ENCODE measurements at regions not wholly inside any gene's neighbourhood (a gene's known extent, or its start where the extent isn't known, plus 50 kb on each side); places are given as distances from the start of the nearest gene placed in this dataset.

- H3K36me3 ChIP-seq (ENCODE audit: control insufficient read depth in 1 of 2, insufficient read depth in 2 of 2, low read depth in 1 of 2, low read length in 2 of 2) = no peaks in the 10 kb centered on the region
- H2AK5ac ChIP-seq (ENCODE audit: low read length, severe bottlenecking) = no peak overlapping the region
- no peaks in the 10 kb centered on the region for H3K79me1 ChIP-seq (replicated peaks; ENCODE audit: low read length, poor library complexity, severe bottlenecking)
- WGBS = 75% methylated on average over 15 of the region's 15 CpGs
- no peak overlapping the region for H3K14ac ChIP-seq (ENCODE audit: low read length in 2 of 2)
- no peaks in the 10 kb centered on the region for H3K4me1 ChIP-seq (ENCODE audit: control insufficient read depth, insufficient read depth, low read depth, low read length)
- H3K27ac ChIP-seq (ENCODE audit: low read length, poor library complexity, severe bottlenecking) = no peak overlapping the region
- no peak overlapping the region for H2BK12ac ChIP-seq (ENCODE audit: low read length in 2 of 2)
- no peak overlapping the region for H3K23ac ChIP-seq (ENCODE audit: low read length in 2 of 2)
- H3K4me3 ChIP-seq (ENCODE audit: insufficient read depth in 1 of 2, low read depth in 1 of 2, low read length in 2 of 2) = no peak overlapping the region
- no peak overlapping the region for H2BK120ac ChIP-seq (ENCODE audit: low read depth, low read length)
- H3K9me3 ChIP-seq (ENCODE audit: control insufficient read depth, low read length) = no peaks in the 10 kb centered on the region
- DNase-seq = no peak
- H3K4ac ChIP-seq (ENCODE audit: low read depth in 1 of 2, low read length in 2 of 2) = no peak overlapping the region
- H2BK5ac ChIP-seq (ENCODE audit: low read depth, low read length, poor library complexity, severe bottlenecking) = no peak overlapping the region
- H4K8ac ChIP-seq (ENCODE audit: low read length) = no peak overlapping the region
- no peak overlapping the region for H3K4me2 ChIP-seq (ENCODE audit: low read length, poor library complexity, severe bottlenecking)
- H2BK15ac ChIP-seq (ENCODE audit: low read depth, poor library complexity, severe bottlenecking) = no peak overlapping the region
- no peak overlapping the region for H2AFZ ChIP-seq (ENCODE audit: low read depth, low read length)
- H3K9ac ChIP-seq (ENCODE audit: low read length) = no peak overlapping the region
- H3K18ac ChIP-seq (ENCODE audit: low read depth in 1 of 2, low read length in 2 of 2) = no peak overlapping the region
- H4K91ac ChIP-seq (ENCODE audit: low read length) = no peak overlapping the region
- H3K27me3 ChIP-seq (ENCODE audit: control insufficient read depth in 1 of 2, insufficient read depth in 1 of 2, low read length in 2 of 2) = no peaks in the 10 kb centered on the region
These were observed 583.6 kb downstream of the TCERG1L start for GRCh38 chr10:130727766-130728490.

DNA sequence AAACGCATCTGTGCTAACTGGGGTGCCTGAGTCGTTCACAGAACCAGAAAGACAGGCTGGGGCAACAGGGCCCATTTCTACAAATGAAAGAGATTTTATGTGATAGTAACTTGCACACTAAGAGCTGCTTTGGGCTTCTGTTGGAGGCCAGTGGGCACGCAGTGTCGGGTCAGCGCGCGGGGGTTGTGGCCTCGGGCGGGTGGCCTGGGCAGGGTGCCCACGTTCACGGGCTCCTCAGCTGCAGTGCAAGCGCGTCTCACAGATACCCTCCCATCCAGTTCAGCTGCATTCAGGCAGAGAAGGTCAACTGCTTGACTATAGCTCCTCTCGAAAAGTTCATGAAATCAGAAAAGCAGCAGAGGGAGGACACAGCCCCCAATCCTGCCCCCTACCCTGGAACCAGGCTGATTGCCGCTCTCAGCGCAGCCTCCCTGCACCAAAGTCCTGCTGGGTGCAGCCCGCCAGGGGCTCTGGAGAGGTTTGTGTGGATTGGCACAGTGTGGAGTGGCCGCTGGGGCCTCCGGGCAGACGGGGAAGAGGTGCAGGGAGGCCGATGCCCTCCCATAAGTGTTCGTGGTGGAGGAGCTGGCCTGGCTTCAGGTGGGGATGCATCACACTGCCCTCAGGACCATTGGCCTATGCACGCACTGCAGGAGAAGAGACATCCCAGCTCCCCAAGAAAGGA is 582.8 kb downstream of the TCERG1L start:
- no peaks in the 10 kb centered on the region for H3K79me1 ChIP-seq (replicated peaks; ENCODE audit: low read length, poor library complexity, severe bottlenecking)

DNA sequence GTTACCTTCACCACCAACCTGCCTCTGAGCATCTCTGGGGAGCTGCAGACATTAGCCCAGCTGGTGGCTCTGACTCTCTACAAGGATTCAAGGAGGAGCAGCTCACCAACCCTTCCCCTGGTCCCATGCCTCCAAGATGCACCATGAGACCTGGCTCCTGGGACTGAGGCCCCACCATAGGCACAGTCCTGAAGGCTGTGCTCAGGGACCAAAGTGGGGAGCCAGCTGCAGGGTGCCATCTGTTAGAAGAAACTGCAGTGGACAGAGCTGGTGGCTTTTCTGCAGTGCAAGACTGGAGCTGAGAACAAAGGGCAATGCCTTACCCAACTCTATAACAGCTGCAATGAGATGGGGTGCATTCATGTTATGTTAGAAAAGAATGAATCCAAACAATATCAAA is 581.6 kb downstream of the TCERG1L start:
- no peak overlapping the region for H2AFZ ChIP-seq (ENCODE audit: low read depth, low read length)

More for the DNA sequence above, 582.8 kb downstream of the TCERG1L start:
- WGBS = 86% methylated on average over 23 of the region's 23 CpGs
- Histone ChIP-seq H2BK15ac (ENCODE audit: low read depth, poor library complexity, severe bottlenecking) (no peak overlapping the region), H3K4me1 (ENCODE audit: control insufficient read depth, insufficient read depth, low read depth, low read length) (no peaks in the 10 kb centered on the region), H4K91ac (ENCODE audit: low read length) (no peak overlapping the region), H3K27me3 (ENCODE audit: control insufficient read depth in 1 of 2, insufficient read depth in 1 of 2, low read length in 2 of 2) (no peaks in the 10 kb centered on the region), H3K23ac (ENCODE audit: low read length in 2 of 2) (no peak overlapping the region), H3K9me3 (ENCODE audit: control insufficient read depth, low read length) (no peaks in the 10 kb centered on the region), H2BK5ac (ENCODE audit: low read depth, low read length, poor library complexity, severe bottlenecking) (no peak overlapping the region), H3K4me2 (ENCODE audit: low read length, poor library complexity, severe bottlenecking) (no peak overlapping the region), H3K14ac (ENCODE audit: low read length in 2 of 2) (no peak overlapping the region), H3K27ac (ENCODE audit: low read length, poor library complexity, severe bottlenecking) (no peak overlapping the region), H3K36me3 (ENCODE audit: control insufficient read depth in 1 of 2, insufficient read depth in 2 of 2, low read depth in 1 of 2, low read length in 2 of 2) (no peaks in the 10 kb centered on the region), H2AK5ac (ENCODE audit: low read length, severe bottlenecking) (no peak overlapping the region), H2BK120ac (ENCODE audit: low read depth, low read length) (no peak overlapping the region), H3K4ac (ENCODE audit: low read depth in 1 of 2, low read length in 2 of 2) (no peak overlapping the region), H3K9ac (ENCODE audit: low read length) (no peak overlapping the region), H3K4me3 (ENCODE audit: insufficient read depth in 1 of 2, low read depth in 1 of 2, low read length in 2 of 2) (no peak overlapping the region), H2BK12ac (ENCODE audit: low read length in 2 of 2) (no peak overlapping the region), H4K8ac (ENCODE audit: low read length) (no peak overlapping the region), H2AFZ (ENCODE audit: low read depth, low read length) (no peak overlapping the region), H3K18ac (ENCODE audit: low read depth in 1 of 2, low read length in 2 of 2) (no peak overlapping the region)
- no peak for DNase-seq

DNA sequence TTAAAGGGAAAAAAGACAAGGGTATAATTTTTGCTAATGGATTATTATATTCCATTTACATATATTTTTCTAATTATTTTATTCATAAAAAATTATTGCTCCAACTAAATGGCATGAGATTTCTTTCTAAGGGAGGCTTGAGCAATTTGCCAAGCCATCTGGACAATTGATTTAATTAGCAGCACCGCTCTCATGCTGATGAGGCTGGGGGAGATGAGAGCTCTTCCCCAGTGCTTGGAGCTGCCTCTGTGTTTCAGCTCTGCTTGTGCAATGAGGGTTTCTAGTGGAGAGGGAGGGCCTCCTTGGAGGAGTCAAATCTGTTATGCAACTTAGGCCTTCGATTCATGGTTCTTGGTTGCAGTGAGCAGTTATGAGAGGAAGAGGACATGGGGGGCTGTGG is 574.3 kb downstream of the TCERG1L start:
- Histone ChIP-seq H3K27me3 (ENCODE audit: control insufficient read depth in 1 of 2, insufficient read depth in 1 of 2, low read length in 2 of 2) (no peaks in the 10 kb centered on the region), H3K4ac (ENCODE audit: low read depth in 1 of 2, low read length in 2 of 2) (no peak overlapping the region), H4K8ac (ENCODE audit: low read length) (no peak overlapping the region), H3K4me1 (ENCODE audit: control insufficient read depth, insufficient read depth, low read depth, low read length) (no peaks in the 10 kb centered on the region), H3K4me2 (ENCODE audit: low read length, poor library complexity, severe bottlenecking) (no peak overlapping the region), H3K18ac (ENCODE audit: low read depth in 1 of 2, low read length in 2 of 2) (no peak overlapping the region), H2AFZ (ENCODE audit: low read depth, low read length) (no peak overlapping the region), H3K23ac (ENCODE audit: low read length in 2 of 2) (no peak overlapping the region), H2BK5ac (ENCODE audit: low read depth, low read length, poor library complexity, severe bottlenecking) (no peak overlapping the region), H3K14ac (ENCODE audit: low read length in 2 of 2) (no peak overlapping the region), H3K36me3 (ENCODE audit: control insufficient read depth in 1 of 2, insufficient read depth in 2 of 2, low read depth in 1 of 2, low read length in 2 of 2) (no peaks in the 10 kb centered on the region), H3K27ac (ENCODE audit: low read length, poor library complexity, severe bottlenecking) (no peak overlapping the region), H2BK15ac (ENCODE audit: low read depth, poor library complexity, severe bottlenecking) (no peak overlapping the region), H3K9me3 (ENCODE audit: control insufficient read depth, low read length) (peaks cover 5% of the 10 kb centered on the region), H3K4me3 (ENCODE audit: insufficient read depth in 1 of 2, low read depth in 1 of 2, low read length in 2 of 2) (no peak overlapping the region), H3K9ac (ENCODE audit: low read length) (no peak overlapping the region), H2AK5ac (ENCODE audit: low read length, severe bottlenecking) (no peak overlapping the region), H3K79me1 (replicated peaks; ENCODE audit: low read length, poor library complexity, severe bottlenecking) (no peaks in the 10 kb centered on the region), H2BK120ac (ENCODE audit: low read depth, low read length) (no peak overlapping the region), H2BK12ac (ENCODE audit: low read length in 2 of 2) (no peak overlapping the region), H4K91ac (ENCODE audit: low read length) (no peak overlapping the region)
- WGBS = 26% methylated on average over 2 of the region's 2 CpGs
- DNase-seq = no peak

More for the DNA sequence above, 581.6 kb downstream of the TCERG1L start:
- no peak overlapping the region for H3K4me2 ChIP-seq (ENCODE audit: low read length, poor library complexity, severe bottlenecking)
- H3K4me1 ChIP-seq (ENCODE audit: control insufficient read depth, insufficient read depth, low read depth, low read length) = no peaks in the 10 kb centered on the region
- H2BK15ac ChIP-seq (ENCODE audit: low read depth, poor library complexity, severe bottlenecking) = no peak overlapping the region
- no peak overlapping the region for H4K91ac ChIP-seq (ENCODE audit: low read length)
- H4K8ac ChIP-seq (ENCODE audit: low read length) = no peak overlapping the region
- no peak overlapping the region for H3K23ac ChIP-seq (ENCODE audit: low read length in 2 of 2)
- H2BK120ac ChIP-seq (ENCODE audit: low read depth, low read length) = no peak overlapping the region
- no peak overlapping the region for H2BK12ac ChIP-seq (ENCODE audit: low read length in 2 of 2)
- H3K9ac ChIP-seq (ENCODE audit: low read length) = no peak overlapping the region
- no peaks in the 10 kb centered on the region for H3K36me3 ChIP-seq (ENCODE audit: control insufficient read depth in 1 of 2, insufficient read depth in 2 of 2, low read depth in 1 of 2, low read length in 2 of 2)
- H3K18ac ChIP-seq (ENCODE audit: low read depth in 1 of 2, low read length in 2 of 2) = no peak overlapping the region
- H3K27ac ChIP-seq (ENCODE audit: low read length, poor library complexity, severe bottlenecking) = no peak overlapping the region
- no peaks in the 10 kb centered on the region for H3K9me3 ChIP-seq (ENCODE audit: control insufficient read depth, low read length)
- H2AK5ac ChIP-seq (ENCODE audit: low read length, severe bottlenecking) = no peak overlapping the region
- H3K4ac ChIP-seq (ENCODE audit: low read depth in 1 of 2, low read length in 2 of 2) = no peak overlapping the region
- no peak overlapping the region for H2BK5ac ChIP-seq (ENCODE audit: low read depth, low read length, poor library complexity, severe bottlenecking)
- DNase-seq = no peak
- H3K79me1 ChIP-seq (replicated peaks; ENCODE audit: low read length, poor library complexity, severe bottlenecking) = no peaks in the 10 kb centered on the region
- H3K14ac ChIP-seq (ENCODE audit: low read length in 2 of 2) = no peak overlapping the region
- H3K27me3 ChIP-seq (ENCODE audit: control insufficient read depth in 1 of 2, insufficient read depth in 1 of 2, low read length in 2 of 2) = no peaks in the 10 kb centered on the region
- H3K4me3 ChIP-seq (ENCODE audit: insufficient read depth in 1 of 2, low read depth in 1 of 2, low read length in 2 of 2) = no peak overlapping the region
